ENCODE measurements at regions not wholly inside any gene's neighbourhood (a gene's known extent, or its start where the extent isn't known, plus 50 kb on each side); places are given as distances from the start of the nearest gene placed in this dataset.

DNA sequence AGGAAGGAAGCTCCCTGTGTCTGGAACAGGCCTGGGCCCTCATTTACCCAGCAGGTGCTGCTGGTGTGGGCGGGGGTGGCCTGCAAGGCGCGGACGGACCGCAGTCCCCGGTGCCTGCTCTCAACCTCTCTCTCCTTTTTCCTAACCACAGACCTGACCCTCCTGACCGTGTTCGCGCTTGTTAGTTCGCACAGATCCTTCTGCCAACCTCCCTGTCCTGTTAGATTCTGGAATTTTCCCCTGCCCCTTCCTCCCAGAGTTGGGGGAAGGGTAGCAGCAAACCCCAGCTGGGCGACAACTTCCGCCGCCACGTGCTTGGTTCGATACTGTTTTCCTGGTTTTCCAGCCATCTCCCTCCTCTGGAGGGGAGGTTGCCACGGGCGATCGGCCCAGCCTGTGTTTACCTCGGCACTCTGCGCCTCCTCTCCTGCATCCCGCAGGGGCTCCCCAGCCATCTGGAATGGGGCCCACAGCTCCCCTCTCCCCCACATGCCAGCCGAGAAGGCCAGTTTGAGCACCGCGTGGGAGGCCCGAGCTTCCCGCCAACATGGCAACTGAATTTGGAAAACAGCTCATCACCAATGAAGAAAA is 70.8 kb upstream of the UNC5A start:
- DNase-seq (ENCODE audit: low read depth, low spot score), result no peak
- TF ChIP-seq CTCF (optimal IDR thresholded peaks at IDR 0.05 in 1 of 3, IDR thresholded peaks at IDR 0.05 in 1 of 3, conservative IDR thresholded peaks at IDR 0.05 in 1 of 3; ENCODE audit: extremely low read depth in 1 of 3, insufficient read depth in 2 of 3, low read length in 3 of 3), result no peak
- no peak for TF ChIP-seq EZH2 (IDR thresholded peaks at IDR 0.05; ENCODE audit: low read length)
- no peaks in the 10 kb centered on the region for H3K79me2 ChIP-seq (ENCODE audit: control insufficient read depth, insufficient read depth, low read length)
- H3K9me3 ChIP-seq (ENCODE audit: control insufficient read depth, low read depth, low read length), result no peaks in the 10 kb centered on the region
- no peaks in the 10 kb centered on the region for H3K9me1 ChIP-seq (ENCODE audit: control insufficient read depth, extremely low read depth, insufficient read depth, low read length)
- H3K27ac ChIP-seq (ENCODE audit: control insufficient read depth, insufficient read depth, low read length), result no peak overlapping the region
- peaks cover 68% of the 10 kb centered on the region for H3K27me3 ChIP-seq (ENCODE audit: control insufficient read depth, extremely low read depth, insufficient read depth, low read length)
- dilution Hi-C loops (cut with MboI; ENCODE audit: extremely low pct_ligation_motif_present, low sequenced_read_pairs), result no loop called here
- FAIRE-seq, result no peak
- H4K20me1 ChIP-seq (ENCODE audit: control insufficient read depth, extremely low read depth, insufficient read depth, low read length), result no peaks in the 10 kb centered on the region
- H3K4me1 ChIP-seq (ENCODE audit: control insufficient read depth, extremely low read depth, insufficient read depth, low read length), result peaks cover 2% of the 10 kb centered on the region
- H3K36me3 ChIP-seq (ENCODE audit: control insufficient read depth in 2 of 2, extremely low read depth in 1 of 2, insufficient read depth in 2 of 2, low read length in 2 of 2), result no peaks in the 10 kb centered on the region
- no peak overlapping the region for H2AFZ ChIP-seq (ENCODE audit: control insufficient read depth, low read length)
- H3K9ac ChIP-seq (ENCODE audit: control insufficient read depth, extremely low read depth, insufficient read depth, low read length), result no peak overlapping the region
- H3K4me2 ChIP-seq (ENCODE audit: control insufficient read depth, extremely low read depth, insufficient read depth, low read depth, low read length), result no peak overlapping the region
- no peak overlapping the region for H3K4me3 ChIP-seq (ENCODE audit: control insufficient read depth in 2 of 3, extremely low read depth in 1 of 3, insufficient read depth in 2 of 3, low read depth in 1 of 3, low read length in 3 of 3)

DNA sequence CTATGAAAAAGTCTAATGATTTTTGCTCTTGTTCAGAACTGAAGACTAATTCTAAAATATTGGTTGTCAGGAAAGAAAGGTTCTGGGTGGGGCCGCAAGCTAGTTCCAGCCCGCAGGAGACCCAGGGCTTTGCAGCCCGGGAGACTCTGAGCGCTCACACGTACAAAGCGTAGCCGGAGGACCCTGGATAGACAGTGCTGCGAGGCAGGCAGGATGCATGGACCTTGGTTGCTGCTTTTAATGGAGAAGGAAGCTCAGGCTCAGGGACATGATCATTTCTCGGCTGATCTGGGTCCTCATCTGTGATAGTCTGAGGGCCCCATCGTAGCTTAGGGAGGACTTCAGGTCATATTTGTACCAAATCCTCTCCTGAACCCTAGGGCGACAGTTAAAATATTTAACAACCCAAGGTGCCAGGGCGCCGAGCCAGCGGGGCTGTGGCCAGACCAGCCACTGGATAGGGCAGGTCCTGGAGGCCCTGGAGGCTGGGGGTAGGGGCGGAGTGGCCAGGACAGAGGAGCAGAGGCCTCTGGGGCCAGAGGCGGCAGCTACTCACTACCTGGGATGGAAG is 70.1 kb upstream of the UNC5A start:
- no peak for FAIRE-seq
- Histone ChIP-seq H3K27me3 (ENCODE audit: control insufficient read depth, extremely low read depth, insufficient read depth, low read length) (peaks cover 69% of the 10 kb centered on the region), H3K9me1 (ENCODE audit: control insufficient read depth, extremely low read depth, insufficient read depth, low read length) (no peaks in the 10 kb centered on the region), H2AFZ (ENCODE audit: control insufficient read depth, low read length) (no peak overlapping the region), H3K4me2 (ENCODE audit: control insufficient read depth, extremely low read depth, insufficient read depth, low read depth, low read length) (no peak overlapping the region), H4K20me1 (ENCODE audit: control insufficient read depth, extremely low read depth, insufficient read depth, low read length) (no peaks in the 10 kb centered on the region), H3K27ac (ENCODE audit: control insufficient read depth, insufficient read depth, low read length) (no peak overlapping the region), H3K9me3 (ENCODE audit: control insufficient read depth, low read depth, low read length) (no peaks in the 10 kb centered on the region), H3K9ac (ENCODE audit: control insufficient read depth, extremely low read depth, insufficient read depth, low read length) (no peak overlapping the region), H3K4me1 (ENCODE audit: control insufficient read depth, extremely low read depth, insufficient read depth, low read length) (peaks cover 2% of the 10 kb centered on the region), H3K79me2 (ENCODE audit: control insufficient read depth, insufficient read depth, low read length) (no peaks in the 10 kb centered on the region), H3K4me3 (ENCODE audit: control insufficient read depth in 2 of 3, extremely low read depth in 1 of 3, insufficient read depth in 2 of 3, low read depth in 1 of 3, low read length in 3 of 3) (no peak overlapping the region), H3K36me3 (ENCODE audit: control insufficient read depth in 2 of 2, extremely low read depth in 1 of 2, insufficient read depth in 2 of 2, low read length in 2 of 2) (no peaks in the 10 kb centered on the region)
- DNase-seq (ENCODE audit: low read depth, low spot score), result no peak
- dilution Hi-C loops (cut with MboI; ENCODE audit: extremely low pct_ligation_motif_present, low sequenced_read_pairs), result no loop called here
- no peak for TF ChIP-seq CTCF (optimal IDR thresholded peaks at IDR 0.05 in 1 of 3, IDR thresholded peaks at IDR 0.05 in 1 of 3, conservative IDR thresholded peaks at IDR 0.05 in 1 of 3; ENCODE audit: extremely low read depth in 1 of 3, insufficient read depth in 2 of 3, low read length in 3 of 3)
- peak; percentile 39 for TF ChIP-seq EZH2 (IDR thresholded peaks at IDR 0.05; ENCODE audit: low read length)

All from keratinocyte (primary cell).